Stimulated activated naive CD8-positive, alpha-beta T cell treated with anti-CD3 and anti-CD28 coated beads, Interleukin-15, amount 100 ng/mL, for 72 hours (primary cell): ENCODE measurements at regions not wholly inside any gene's neighbourhood (a gene's known extent, or its start where the extent isn't known, plus 50 kb on each side); places are given as distances from the start of the nearest gene placed in this dataset.
"Not testable (repeated sequence)": the region's sequence is repeated elsewhere in the genome, so short reads cannot be mapped to it uniquely, and the experiment has no call there.

Experiments
- ATAC-seq: fragments of 150-1000 bp; cut with Tn5 transposase; 2 replicates; pipeline ENCODE4 v1.10.0; 2021; ENCODE audit warnings: mild to moderate bottlenecking, moderate library complexity
- DNase-seq, 2 donors: peaks; one replicate each; pipeline ENCODE4 v3.0.0; 2021 to 2022
- H3K27ac Mint-ChIP-seq, 2 donors: one replicate each; pipeline ENCODE4 v1.8.0; 2022; ENCODE audit warnings: mild to moderate bottlenecking in 2 of 2, mixed read lengths in 2 of 2, moderate library complexity in 2 of 2
- H3K27me3 Mint-ChIP-seq: one replicate; pipeline ENCODE4 v1.8.0; 2022; ENCODE audit warnings: mixed read lengths
- H3K4me1 Mint-ChIP-seq: one replicate; pipeline ENCODE4 v1.8.0; 2022; ENCODE audit warnings: mild to moderate bottlenecking, mixed read lengths
- H3K4me3 Mint-ChIP-seq, 2 donors: one replicate each; pipeline ENCODE4 v1.8.0; 2022; ENCODE audit warnings: mild to moderate bottlenecking in 2 of 2, mixed read lengths in 2 of 2, moderate library complexity in 1 of 2
- H3K9me3 Mint-ChIP-seq, 2 donors: one replicate each; pipeline ENCODE4 v1.8.0; 2022; ENCODE audit warnings: mixed read lengths in 2 of 2

- ATAC-seq: no peak
- Mint-ChIP-seq H3K4me1 (no peaks in the 10 kb centered on the region), H3K4me3 (no peak overlapping the region), H3K27ac (no peak overlapping the region), H3K27me3 (no peaks in the 10 kb centered on the region), H3K9me3 (peaks cover 21 to 37% of the 10 kb centered on the region in 2 donors)
- no peak for DNase-seq
These were observed 95.0 kb downstream of the FAM53A start for GRCh38 chr4:1589098-1589497.

- no peaks in the 10 kb centered on the region for H3K27me3 Mint-ChIP-seq
- DNase-seq: no peak
- no peaks in the 10 kb centered on the region for H3K4me1 Mint-ChIP-seq
- H3K9me3 Mint-ChIP-seq: peaks cover 21 to 37% of the 10 kb centered on the region in 2 donors
- H3K27ac Mint-ChIP-seq: no peak overlapping the region
- H3K4me3 Mint-ChIP-seq: no peak overlapping the region
- no peak for ATAC-seq
These were observed 95.8 kb downstream of the FAM53A start for GRCh38 chr4:1588306-1588705.

GRCh38 chr4:1584498-1584897 is 99.6 kb downstream of the FAM53A start:
- Mint-ChIP-seq H3K4me3 (no peak overlapping the region), H3K4me1 (peaks cover 8% of the 10 kb centered on the region)

GRCh38 chr4:1583859-1584258 is 100.3 kb downstream of the FAM53A start:
- Mint-ChIP-seq H3K4me3 (no peak overlapping the region), H3K4me1 (peaks cover 8% of the 10 kb centered on the region)

More at GRCh38 chr4:1584498-1584897, 99.6 kb downstream of the FAM53A start:
- Mint-ChIP-seq H3K27me3 (no peaks in the 10 kb centered on the region), H3K9me3 (peaks cover 5 to 14% of the 10 kb centered on the region in 2 donors), H3K27ac (no peak overlapping the region)
- ATAC-seq (no peak), DNase-seq (no peak)

GRCh38 chr4:1583051-1583785 is 100.9 kb downstream of the FAM53A start:
- H3K4me3 Mint-ChIP-seq: no peak overlapping the region
- no peaks in the 10 kb centered on the region for H3K27me3 Mint-ChIP-seq
- no peak for ATAC-seq
- H3K4me1 Mint-ChIP-seq: peaks cover 8% of the 10 kb centered on the region
- peaks cover 2% of the 10 kb centered on the region in 2 donors for H3K9me3 Mint-ChIP-seq
- H3K27ac Mint-ChIP-seq: no peak overlapping the region
- no peak for DNase-seq

More at GRCh38 chr4:1583859-1584258, 100.3 kb downstream of the FAM53A start:
- H3K27me3 Mint-ChIP-seq: no peaks in the 10 kb centered on the region
- ATAC-seq: no peak
- peaks cover 5 to 9% of the 10 kb centered on the region in 2 donors for H3K9me3 Mint-ChIP-seq
- H3K27ac Mint-ChIP-seq: no peak overlapping the region
- no peak for DNase-seq

GRCh38 chr4:1582227-1582626 is 101.9 kb downstream of the FAM53A start:
- Mint-ChIP-seq H3K27me3 (no peaks in the 10 kb centered on the region), H3K9me3 (no peaks in the 10 kb centered on the region), H3K4me3 (no peak overlapping the region), H3K27ac (no peak overlapping the region), H3K4me1 (peaks cover 8% of the 10 kb centered on the region)
- DNase-seq (no peak), ATAC-seq (no peak)

- not testable (repeated sequence) for H3K9me3 Mint-ChIP-seq, H3K4me1 Mint-ChIP-seq, H3K27ac Mint-ChIP-seq, H3K27me3 Mint-ChIP-seq
- DNase-seq: peak; percentile 92 to 98
- peak; percentile 79 for ATAC-seq
- peak overlapping the region; percentile 6 to 16 for H3K4me3 Mint-ChIP-seq
These were observed 102.8 kb downstream of the FAM53A start for GRCh38 chr4:1581164-1581894.

- not testable (repeated sequence) for ATAC-seq
These were observed 103.5 kb downstream of the FAM53A start for GRCh38 chr4:1580692-1581012.

GRCh38 chr4:1579901-1580691 is 104.0 kb downstream of the FAM53A start:
- no peaks in the 10 kb centered on the region for H3K9me3 Mint-ChIP-seq
- H3K27ac Mint-ChIP-seq: peak overlapping the region; percentile 13 to 42
- H3K4me3 Mint-ChIP-seq: peak overlapping the region; percentile 78 to 83
- H3K27me3 Mint-ChIP-seq: no peaks in the 10 kb centered on the region
- H3K4me1 Mint-ChIP-seq: peaks cover 8% of the 10 kb centered on the region
- ATAC-seq (peak; percentile 75), DNase-seq (peak; percentile 96)

More at GRCh38 chr4:1580692-1581012, 103.5 kb downstream of the FAM53A start:
- not testable (repeated sequence) for H3K4me1 Mint-ChIP-seq, H3K27me3 Mint-ChIP-seq, H3K4me3 Mint-ChIP-seq, H3K27ac Mint-ChIP-seq, H3K9me3 Mint-ChIP-seq, DNase-seq

GRCh38 chr4:1579001-1579900 is 104.9 kb downstream of the FAM53A start:
- Mint-ChIP-seq H3K4me3 (peak overlapping the region; percentile 78 to 83), H3K9me3 (no peaks in the 10 kb centered on the region), H3K4me1 (peaks cover 8% of the 10 kb centered on the region), H3K27me3 (no peaks in the 10 kb centered on the region), H3K27ac (peak overlapping the region in 1 of 2 donors; percentile 42)
- ATAC-seq (peak; percentile 72), DNase-seq (peak; percentile 77 to 80)

- Mint-ChIP-seq H3K4me3 (peak overlapping the region; percentile 57 to 76), H3K27ac (no peak overlapping the region), H3K27me3 (no peaks in the 10 kb centered on the region), H3K9me3 (no peaks in the 10 kb centered on the region), H3K4me1 (peaks cover 8% of the 10 kb centered on the region)
- no peak for ATAC-seq
- no peak for DNase-seq
These were observed 105.8 kb downstream of the FAM53A start for GRCh38 chr4:1578251-1578773.

GRCh38 chr4:1577822-1578217 is 106.3 kb downstream of the FAM53A start:
- Mint-ChIP-seq H3K27ac (no peak overlapping the region), H3K4me3 (peak overlapping the region in 1 of 2 donors; percentile 76)
- no peak for ATAC-seq

GRCh38 chr4:1576961-1577821 is 106.9 kb downstream of the FAM53A start:
- Mint-ChIP-seq H3K27ac (no peak overlapping the region), H3K27me3 (no peaks in the 10 kb centered on the region), H3K4me3 (no peak overlapping the region), H3K9me3 (no peaks in the 10 kb centered on the region), H3K4me1 (peaks cover 8% of the 10 kb centered on the region)
- ATAC-seq (no peak), DNase-seq (no peak)

More at GRCh38 chr4:1577822-1578217, 106.3 kb downstream of the FAM53A start:
- no peaks in the 10 kb centered on the region for H3K9me3 Mint-ChIP-seq
- H3K4me1 Mint-ChIP-seq: peaks cover 8% of the 10 kb centered on the region
- H3K27me3 Mint-ChIP-seq: no peaks in the 10 kb centered on the region
- DNase-seq: no peak
